ENCODE measurements at regions not wholly inside any gene's neighbourhood (a gene's known extent, or its start where the extent isn't known, plus 50 kb on each side); places are given as distances from the start of the nearest gene placed in this dataset.

DNA sequence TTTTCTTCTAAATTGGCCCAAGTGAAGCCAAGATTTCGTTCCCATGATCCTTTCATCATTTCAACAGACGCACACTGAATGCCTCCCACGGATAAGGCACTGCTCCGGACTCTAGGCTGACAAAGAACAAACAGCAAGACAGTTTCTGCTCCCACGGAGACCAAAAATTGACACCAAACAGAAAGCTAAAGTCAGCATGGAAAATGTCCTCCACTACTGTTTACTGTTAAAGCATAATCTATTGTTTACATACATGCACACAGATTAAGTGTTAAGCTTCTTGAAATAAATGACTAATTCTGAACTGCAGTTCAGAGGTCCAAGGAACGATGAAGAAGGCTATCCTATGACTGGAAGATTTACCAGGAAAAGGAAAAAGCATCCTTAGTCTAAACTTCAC is 199.6 kb downstream of the AASDH start (continued):
- no peak for TF ChIP-seq CHD7 (IDR thresholded peaks at IDR 0.05; ENCODE audit: insufficient replicate concordance, low read length)
- no peak for TF ChIP-seq JUN (IDR thresholded peaks at IDR 0.05; ENCODE audit: low read depth, low read length)
- TF ChIP-seq EP300 (IDR thresholded peaks at IDR 0.05; ENCODE audit: borderline replicate concordance in 1 of 2, low read depth in 2 of 2, low read length in 2 of 2), result no peak
- TF ChIP-seq BACH1 (IDR thresholded peaks at IDR 0.05; ENCODE audit: low read length), result no peak
- TF ChIP-seq GTF2F1 (IDR thresholded peaks at IDR 0.05; ENCODE audit: borderline replicate concordance, low read depth, low read length), result no peak
- no peak for TF ChIP-seq CBX5 (IDR thresholded peaks at IDR 0.05; ENCODE audit: low read depth, low read length)
- TF ChIP-seq TCF12 (IDR thresholded peaks at IDR 0.05; ENCODE audit: low read depth, low read length), result no peak
